ENCODE measurements at regions not wholly inside any gene's neighbourhood (a gene's known extent, or its start where the extent isn't known, plus 50 kb on each side); places are given as distances from the start of the nearest gene placed in this dataset.
"Not testable (repeated sequence)": the region's sequence is repeated elsewhere in the genome, so short reads cannot be mapped to it uniquely, and the experiment has no call there.

GRCh38 chr11:72525466-72525865 lies 91.1 kb upstream of the CLPB start:
- DNase-seq (ENCODE audit: low read depth) = no peak

- peak; percentile 61 for DNase-seq (ENCODE audit: low read depth)
Observed at GRCh38 chr11:72524711-72525110, 90.4 kb upstream of the CLPB start.

GRCh38 chr11:72523991-72524390 lies 89.7 kb upstream of the CLPB start:
- DNase-seq (ENCODE audit: low read depth) = no peak

GRCh38 chr11:72522186-72522585 lies 87.9 kb upstream of the CLPB start:
- no peak for DNase-seq (ENCODE audit: low read depth)

- DNase-seq (ENCODE audit: low read depth) = no peak
Observed at GRCh38 chr11:72521664-72522063, 87.3 kb upstream of the CLPB start.

- no peak for DNase-seq (ENCODE audit: low read depth)
Observed at GRCh38 chr11:72520815-72521214, 86.5 kb upstream of the CLPB start.

- DNase-seq (ENCODE audit: low read depth) = not testable (repeated sequence)
Observed at GRCh38 chr11:72519882-72520281, 85.6 kb upstream of the CLPB start.

- peak; percentile 7 for DNase-seq (ENCODE audit: low read depth)
Observed at GRCh38 chr11:72519220-72519881, 85.0 kb upstream of the CLPB start.

GRCh38 chr11:72514331-72514730 lies 80.0 kb upstream of the CLPB start:
- no peak for DNase-seq (ENCODE audit: low read depth)

- DNase-seq (ENCODE audit: low read depth) = no peak
Observed at GRCh38 chr11:72513411-72513810, 79.1 kb upstream of the CLPB start.

GRCh38 chr11:72512956-72513355 lies 78.6 kb upstream of the CLPB start:
- DNase-seq (ENCODE audit: low read depth) = no peak

GRCh38 chr11:72511393-72512047 lies 77.2 kb upstream of the CLPB start:
- peak; percentile 35 for DNase-seq (ENCODE audit: low read depth)

GRCh38 chr11:72507050-72507449 lies 72.7 kb upstream of the CLPB start:
- no peak for DNase-seq (ENCODE audit: low read depth)

GRCh38 chr11:72497731-72498130 lies 63.4 kb upstream of the CLPB start:
- DNase-seq (ENCODE audit: low read depth) = no peak

- DNase-seq (ENCODE audit: low read depth) = no peak
Observed at GRCh38 chr11:72494109-72494429, 59.7 kb upstream of the CLPB start.

GRCh38 chr11:72493426-72494108 lies 59.2 kb upstream of the CLPB start:
- no peak for DNase-seq (ENCODE audit: low read depth)

- no peak for DNase-seq (ENCODE audit: low read depth)
Observed at GRCh38 chr11:72491001-72491400, 56.7 kb upstream of the CLPB start.

All from HT1080 (cell line).